Stomach (tissue), 4 donors: ENCODE measurements at regions not wholly inside any gene's neighbourhood (a gene's known extent, or its start where the extent isn't known, plus 50 kb on each side); places are given as distances from the start of the nearest gene placed in this dataset.

ENCODE experiments used
- CTCF ChIP-seq, 7 experiments: fragments of 450-650 bp in 4 of 7; fragments of 200-600 bp in 3 of 7; sonication (generic) in 3 of 7; IDR thresholded peaks; one replicate each; pipeline ENCODE4 v1.5.1; 2016 to 2019; ENCODE audit warnings: antibody characterized with exemption in 7 of 7, control low read depth in 2 of 7, mild to moderate bottlenecking in 1 of 7
- EP300 ChIP-seq: sonication (generic); formaldehyde crosslinking; IDR thresholded peaks from one replicate; pipeline ENCODE4 v1.6.1; 2017; ENCODE audit warnings: antibody characterized with exemption
- POLR2A ChIP-seq, 4 donors: fragments of 450-650 bp; IDR thresholded peaks; one replicate each; pipeline ENCODE4 v1.6.1; 2016; ENCODE audit warnings: antibody characterized with exemption in 4 of 4, control low read depth in 2 of 4, mild to moderate bottlenecking in 1 of 4, moderate library complexity in 1 of 4
- POLR2AphosphoS5 ChIP-seq, 3 donors: sonication (generic); formaldehyde crosslinking; IDR thresholded peaks; one replicate each; pipeline ENCODE4 v1.6.1; 2016; ENCODE audit warnings: antibody characterized with exemption in 3 of 3

GRCh38 chr7:47190462-47190861 lies 391.4 kb downstream of the TNS3 start:
- TF ChIP-seq CTCF (IDR thresholded peaks at IDR 0.05): no peak
- TF ChIP-seq POLR2A (IDR thresholded peaks at IDR 0.05): no peak
- no peak for TF ChIP-seq POLR2AphosphoS5 (IDR thresholded peaks at IDR 0.05)
- no peak for TF ChIP-seq EP300
